Type B pancreatic cell (in vitro differentiated cells): ENCODE measurements at regions not wholly inside any gene's neighbourhood (a gene's known extent, or its start where the extent isn't known, plus 50 kb on each side); places are given as distances from the start of the nearest gene placed in this dataset.

ENCODE experiments used
- DNase-seq: peaks from one replicate; pipeline ENCODE4 v3.0.0; 2021; ENCODE audit warnings: mixed read lengths; ENCODE audit not compliant: unreplicated experiment; ENCODE audit errors: extremely low spot score
- H3K27ac Mint-ChIP-seq: 2 replicates; pipeline ENCODE4 v1.8.0; 2021; ENCODE audit warnings: mild to moderate bottlenecking, mixed read lengths
- H3K27me3 Mint-ChIP-seq: 2 replicates; pipeline ENCODE4 v1.8.0; 2021; ENCODE audit warnings: mixed read lengths
- H3K36me3 Mint-ChIP-seq: 2 replicates; pipeline ENCODE4 v1.8.0; 2021; ENCODE audit warnings: mixed read lengths
- H3K4me1 Mint-ChIP-seq: one replicate; pipeline ENCODE4 v1.8.0; 2021; ENCODE audit warnings: mixed read lengths; ENCODE audit not compliant: unreplicated experiment
- H3K4me3 Mint-ChIP-seq: 2 replicates; pipeline ENCODE4 v1.8.0; 2021; ENCODE audit warnings: mild to moderate bottlenecking, mixed read lengths
- H3K9me3 Mint-ChIP-seq: 2 replicates; pipeline ENCODE4 v1.8.0; 2021; ENCODE audit warnings: mixed read lengths
- CTCF ChIP-seq: fragments of 200-600 bp; sonication (generic); conservative IDR thresholded peaks from 2 replicates; pipeline ENCODE4 v1.5.0; 2021; ENCODE audit warnings: antibody characterized with exemption, mild to moderate bottlenecking

GRCh38 chr21:41029571-41029970 is 138.4 kb upstream of the BACE2 start:
- H3K4me1 Mint-ChIP-seq, result peaks cover 22% of the 10 kb centered on the region
- no peaks in the 10 kb centered on the region for H3K36me3 Mint-ChIP-seq
- H3K4me3 Mint-ChIP-seq, result no peak overlapping the region
- TF ChIP-seq CTCF, result no peak
- DNase-seq, result no peak
- peak overlapping the region; percentile 54 for H3K27ac Mint-ChIP-seq
- no peaks in the 10 kb centered on the region for H3K27me3 Mint-ChIP-seq
- peaks cover 10% of the 10 kb centered on the region for H3K9me3 Mint-ChIP-seq

- no peak for DNase-seq
- peaks cover 14% of the 10 kb centered on the region for H3K9me3 Mint-ChIP-seq
- no peaks in the 10 kb centered on the region for H3K36me3 Mint-ChIP-seq
- no peaks in the 10 kb centered on the region for H3K27me3 Mint-ChIP-seq
- H3K27ac Mint-ChIP-seq, result no peak overlapping the region
- TF ChIP-seq CTCF, result no peak
- H3K4me3 Mint-ChIP-seq, result no peak overlapping the region
- H3K4me1 Mint-ChIP-seq, result peaks cover 14% of the 10 kb centered on the region
These were observed 136.2 kb upstream of the BACE2 start for GRCh38 chr21:41031701-41032220.

- peaks cover 14% of the 10 kb centered on the region for H3K4me1 Mint-ChIP-seq
- no peak overlapping the region for H3K4me3 Mint-ChIP-seq
These were observed 135.4 kb upstream of the BACE2 start for GRCh38 chr21:41032541-41032940.

GRCh38 chr21:41037212-41037611 is 130.7 kb upstream of the BACE2 start:
- TF ChIP-seq CTCF, result no peak
- no peaks in the 10 kb centered on the region for H3K4me1 Mint-ChIP-seq
- DNase-seq, result no peak
- no peak overlapping the region for H3K4me3 Mint-ChIP-seq
- peaks cover 13% of the 10 kb centered on the region for H3K9me3 Mint-ChIP-seq
- H3K27ac Mint-ChIP-seq, result no peak overlapping the region
- no peaks in the 10 kb centered on the region for H3K36me3 Mint-ChIP-seq
- no peaks in the 10 kb centered on the region for H3K27me3 Mint-ChIP-seq

More at GRCh38 chr21:41032541-41032940, 135.4 kb upstream of the BACE2 start:
- TF ChIP-seq CTCF, result no peak
- no peak for DNase-seq
- no peaks in the 10 kb centered on the region for H3K27me3 Mint-ChIP-seq
- H3K27ac Mint-ChIP-seq, result no peak overlapping the region
- no peaks in the 10 kb centered on the region for H3K36me3 Mint-ChIP-seq
- peaks cover 14% of the 10 kb centered on the region for H3K9me3 Mint-ChIP-seq

GRCh38 chr21:41037936-41038335 is 130.0 kb upstream of the BACE2 start:
- TF ChIP-seq CTCF, result no peak
- no peaks in the 10 kb centered on the region for H3K4me1 Mint-ChIP-seq
- no peak for DNase-seq
- H3K36me3 Mint-ChIP-seq, result no peaks in the 10 kb centered on the region
- H3K27ac Mint-ChIP-seq, result no peak overlapping the region
- H3K27me3 Mint-ChIP-seq, result no peaks in the 10 kb centered on the region
- H3K4me3 Mint-ChIP-seq, result no peak overlapping the region
- H3K9me3 Mint-ChIP-seq, result peaks cover 13% of the 10 kb centered on the region

- TF ChIP-seq CTCF, result peak; percentile 54
- Mint-ChIP-seq H3K27ac (no peak overlapping the region), H3K4me1 (peaks cover 11% of the 10 kb centered on the region), H3K36me3 (no peaks in the 10 kb centered on the region), H3K4me3 (no peak overlapping the region), H3K9me3 (peaks cover 8% of the 10 kb centered on the region), H3K27me3 (no peaks in the 10 kb centered on the region)
- no peak for DNase-seq
These were observed 124.9 kb upstream of the BACE2 start for GRCh38 chr21:41043014-41043413.
